Fibroblast of mammary gland (primary cell): ENCODE measurements at regions not wholly inside any gene's neighbourhood (a gene's known extent, or its start where the extent isn't known, plus 50 kb on each side); places are given as distances from the start of the nearest gene placed in this dataset.

Experiments used
- DNase-seq: peaks from one replicate; pipeline ENCODE4 v3.0.0-alpha.2; 2010; ENCODE audit warnings: low read depth
- H3K4me3 ChIP-seq: 2 replicates; pipeline ENCODE4 v1.5.1; 2011; ENCODE audit warnings: low read depth, mild to moderate bottlenecking, low read length, moderate library complexity; ENCODE audit not compliant: control insufficient read depth
- CTCF ChIP-seq: conservative IDR thresholded peaks from 2 replicates; pipeline ENCODE4 v1.5.1; 2011; ENCODE audit warnings: low read depth, low read length, inconsistent platforms; ENCODE audit not compliant: control insufficient read depth, insufficient read depth

- no peak for DNase-seq
- no peak for TF ChIP-seq CTCF
- no peak overlapping the region for H3K4me3 ChIP-seq
Observed at GRCh38 chr6:163772701-163773100, 358.2 kb downstream of the QKI start.

- H3K4me3 ChIP-seq = no peak overlapping the region
- no peak for DNase-seq
- TF ChIP-seq CTCF = no peak
Observed at GRCh38 chr6:163771180-163771579, 356.7 kb downstream of the QKI start.

- TF ChIP-seq CTCF = no peak
- no peak for DNase-seq
- H3K4me3 ChIP-seq = no peak overlapping the region
Observed at GRCh38 chr6:163768905-163769304, 354.4 kb downstream of the QKI start.

GRCh38 chr6:163766936-163767335 lies 352.4 kb downstream of the QKI start:
- no peak for TF ChIP-seq CTCF
- no peak overlapping the region for H3K4me3 ChIP-seq
- DNase-seq = no peak

- no peak for TF ChIP-seq CTCF
- DNase-seq = no peak
- H3K4me3 ChIP-seq = no peak overlapping the region
Observed at GRCh38 chr6:163765335-163765734, 350.8 kb downstream of the QKI start.

GRCh38 chr6:163764565-163764964 lies 350.0 kb downstream of the QKI start:
- no peak for TF ChIP-seq CTCF
- no peak for DNase-seq
- no peak overlapping the region for H3K4me3 ChIP-seq

- no peak for TF ChIP-seq CTCF
- H3K4me3 ChIP-seq = no peak overlapping the region
- no peak for DNase-seq
Observed at GRCh38 chr6:163761481-163761880, 347.0 kb downstream of the QKI start.
